NCI-H1417 (cell line): ENCODE measurements at regions not wholly inside any gene's neighbourhood (a gene's known extent, or its start where the extent isn't known, plus 50 kb on each side); places are given as distances from the start of the nearest gene placed in this dataset.

Experiments used
- DNase-seq, 3 experiments: peaks; one replicate each; lab custom pipeline; 2025; lab: John Stamatoyannopoulos, UW

DNA sequence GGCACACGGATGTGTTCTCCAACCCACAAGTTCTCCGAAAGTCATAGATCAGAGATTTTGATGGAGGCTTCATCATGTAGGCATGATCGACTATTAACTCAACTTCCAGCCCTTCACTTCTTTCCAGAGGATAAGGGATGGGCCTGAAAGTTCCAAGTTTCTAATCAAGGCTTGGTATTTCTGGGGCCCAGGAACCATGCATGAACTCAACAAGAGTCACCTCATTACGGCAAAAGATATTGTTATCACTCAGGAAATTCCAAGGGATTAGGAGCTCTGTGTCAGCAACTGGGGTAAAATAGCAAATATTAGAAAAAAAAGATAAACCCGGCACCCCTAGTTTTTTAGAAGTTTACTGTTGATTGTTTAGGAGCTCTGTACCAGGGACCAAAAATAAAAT is 240.1 kb upstream of the PPP1R2C start:
- DNase-seq: no peak

DNA sequence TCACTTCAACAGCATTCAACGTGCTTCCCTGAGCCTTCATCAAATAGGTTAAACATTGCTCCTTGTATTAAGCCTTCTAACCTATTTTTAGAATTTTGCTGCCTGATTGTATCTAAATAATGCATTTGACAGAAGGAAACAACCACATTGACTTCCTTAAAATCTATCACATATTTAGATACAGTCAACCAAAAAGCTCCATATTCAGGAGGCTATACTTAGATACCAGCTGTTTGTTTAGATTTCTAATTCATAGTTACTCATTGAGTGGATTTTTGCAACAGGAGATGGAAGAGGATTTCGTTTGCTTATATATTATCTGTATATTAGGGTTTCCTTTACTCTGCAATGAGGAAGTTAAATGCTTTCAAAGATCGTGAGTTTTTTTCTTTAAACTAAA is 241.1 kb upstream of the PPP1R2C start:
- DNase-seq: no peak

DNA sequence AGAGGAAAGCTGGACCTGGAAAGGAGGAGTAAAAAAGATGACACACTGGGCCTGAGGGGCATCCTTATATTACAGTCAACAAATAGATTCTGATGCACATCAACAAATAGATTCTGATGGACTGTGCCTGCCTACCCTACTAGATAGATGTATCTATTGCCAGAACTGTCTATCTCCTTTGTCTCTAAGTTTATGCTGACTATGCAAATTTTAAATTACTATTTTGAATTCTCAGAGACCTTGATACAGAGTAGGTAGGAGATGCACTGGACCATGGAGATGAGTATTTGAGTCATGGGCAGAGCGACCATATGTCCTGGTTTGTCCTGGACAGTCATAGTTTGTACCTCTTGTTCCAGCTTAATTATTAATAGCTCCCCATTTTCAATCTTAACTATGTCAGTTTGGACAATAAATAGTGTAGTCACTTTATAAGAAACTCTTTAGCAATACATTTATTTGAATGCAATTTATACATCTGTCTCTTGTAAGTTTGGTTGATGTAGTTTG is 247.9 kb upstream of the PPP1R2C start:
- DNase-seq: no peak

- no peak for DNase-seq
Observed at GRCh38 chrX:43064096-43064495, 286.1 kb upstream of the PPP1R2C start.

GRCh38 chrX:43065978-43066377 is 288.0 kb upstream of the PPP1R2C start:
- no peak for DNase-seq

- no peak for DNase-seq
Observed at GRCh38 chrX:43068639-43069038, 290.7 kb upstream of the PPP1R2C start.

- peak in 1 of 3 experiments; percentile 25 for DNase-seq
Observed at GRCh38 chrX:43083016-43083415, 305.1 kb upstream of the PPP1R2C start.

GRCh38 chrX:43087830-43088229 is 309.9 kb upstream of the PPP1R2C start:
- DNase-seq: no peak

GRCh38 chrX:43096830-43097229 is 318.9 kb upstream of the PPP1R2C start:
- no peak for DNase-seq

DNA sequence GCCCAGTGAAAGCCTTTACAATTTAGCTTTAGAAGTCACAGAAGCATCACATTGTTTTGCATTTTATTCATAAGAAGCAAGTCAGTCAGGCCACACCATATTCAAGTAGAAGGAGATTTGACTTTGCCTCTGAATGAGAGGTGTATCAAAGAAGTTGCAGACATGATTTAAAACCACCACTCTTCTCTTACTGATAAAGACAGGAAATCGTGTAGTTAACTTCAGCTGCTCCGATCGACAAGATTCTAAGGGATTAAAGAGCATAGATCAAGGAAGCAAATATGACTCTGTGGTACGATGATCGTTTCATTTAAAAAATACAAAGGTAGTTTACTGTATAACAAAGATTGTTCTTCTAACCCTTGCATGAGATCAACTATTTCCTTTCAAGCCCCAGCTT is 328.0 kb upstream of the PPP1R2C start:
- no peak for DNase-seq

- no peak for DNase-seq
Observed at GRCh38 chrX:43108828-43109227, 330.9 kb upstream of the PPP1R2C start.

DNA sequence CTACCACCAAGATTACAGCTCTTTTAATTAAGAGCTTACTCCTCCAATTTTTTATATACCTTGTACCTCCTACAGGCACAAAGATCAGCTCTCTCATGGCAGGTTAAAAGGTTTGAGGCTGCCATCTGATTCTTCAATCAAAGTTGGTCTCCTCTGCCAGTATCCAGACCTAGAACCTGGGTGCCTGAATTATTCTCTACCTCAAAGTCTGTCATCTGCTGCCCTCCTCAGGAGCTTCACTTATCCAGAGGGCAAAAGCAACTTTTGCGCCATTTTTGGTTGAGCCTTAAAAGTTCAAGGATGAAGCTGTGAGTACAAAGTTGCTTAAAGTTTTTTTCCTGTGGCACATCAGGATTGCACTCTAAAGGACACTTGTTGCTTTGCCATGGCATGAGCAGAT is 343.7 kb upstream of the PPP1R2C start:
- DNase-seq: no peak

GRCh38 chrX:43139645-43140044 is 361.7 kb upstream of the PPP1R2C start:
- no peak for DNase-seq

DNA sequence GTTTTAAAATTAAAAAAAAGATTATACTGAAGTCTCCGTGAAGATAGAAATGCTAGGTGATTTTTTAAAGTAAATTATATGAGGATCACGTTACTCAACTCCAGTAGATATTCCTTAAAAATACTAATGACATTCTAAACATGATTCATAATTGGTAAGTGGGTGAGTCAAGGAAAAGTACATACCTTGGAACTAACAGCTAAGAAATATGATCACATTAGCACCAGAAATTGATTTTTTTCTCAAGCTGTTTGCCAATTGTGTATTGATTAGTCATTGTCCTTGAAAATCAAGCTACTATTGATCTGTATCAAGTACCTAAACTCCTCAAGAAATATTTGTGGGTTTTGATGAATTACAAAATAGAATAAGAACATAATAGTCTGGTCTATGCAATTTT is 362.6 kb upstream of the PPP1R2C start:
- DNase-seq: no peak

- peak in 1 of 3 experiments; percentile 18 for DNase-seq
Observed at GRCh38 chrX:43141885-43142284, 363.9 kb upstream of the PPP1R2C start.

DNA sequence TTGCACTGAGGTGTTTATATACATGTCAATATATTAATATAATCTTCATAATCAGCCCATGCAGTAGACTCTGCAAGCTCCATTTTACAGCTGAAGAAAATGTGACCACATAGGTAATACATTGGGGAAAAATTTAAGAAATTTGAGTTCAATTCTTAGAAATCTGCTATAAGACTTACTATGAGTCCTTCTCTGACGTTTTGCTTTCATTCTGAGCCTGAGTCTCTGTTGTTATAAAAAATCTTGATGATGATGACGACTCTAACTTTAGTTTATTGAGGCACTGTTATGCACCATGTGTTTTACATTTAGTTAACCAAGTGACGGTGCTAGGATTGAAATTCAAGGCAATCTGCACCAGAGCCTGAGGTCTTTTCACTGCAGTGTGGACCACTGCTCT is 370.3 kb upstream of the PPP1R2C start:
- DNase-seq: no peak

- no peak for DNase-seq
Observed at GRCh38 chrX:43165343-43165920, 387.5 kb upstream of the PPP1R2C start.

DNA sequence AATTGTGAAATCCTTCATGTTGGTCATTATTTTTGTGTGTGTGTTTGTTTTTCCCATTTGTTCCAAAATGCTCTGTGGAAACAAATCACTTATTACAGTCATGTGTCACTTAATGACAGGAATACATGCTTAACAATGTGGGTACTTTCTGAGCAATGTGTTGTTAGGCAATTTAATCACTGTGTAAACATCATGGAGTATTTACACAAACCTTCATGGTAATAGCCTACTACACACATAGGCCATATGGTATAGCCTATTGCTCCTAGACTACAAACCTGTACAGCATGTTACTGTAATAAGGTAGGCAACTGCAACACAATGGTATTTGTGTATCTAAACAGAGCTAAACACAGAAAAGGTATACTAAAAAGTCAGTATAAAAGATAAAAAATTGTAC is 388.9 kb upstream of the PPP1R2C start:
- DNase-seq: peak in 2 of 3 experiments; percentile 9 to 76

- no peak for DNase-seq
Observed at GRCh38 chrX:43175434-43175833, 397.5 kb upstream of the PPP1R2C start.

- DNase-seq: peak in 1 of 3 experiments; percentile 24
Observed at GRCh38 chrX:43176686-43177085, 398.7 kb upstream of the PPP1R2C start.

- DNase-seq: no peak
Observed at GRCh38 chrX:43188296-43188695, 410.3 kb upstream of the PPP1R2C start.

DNA sequence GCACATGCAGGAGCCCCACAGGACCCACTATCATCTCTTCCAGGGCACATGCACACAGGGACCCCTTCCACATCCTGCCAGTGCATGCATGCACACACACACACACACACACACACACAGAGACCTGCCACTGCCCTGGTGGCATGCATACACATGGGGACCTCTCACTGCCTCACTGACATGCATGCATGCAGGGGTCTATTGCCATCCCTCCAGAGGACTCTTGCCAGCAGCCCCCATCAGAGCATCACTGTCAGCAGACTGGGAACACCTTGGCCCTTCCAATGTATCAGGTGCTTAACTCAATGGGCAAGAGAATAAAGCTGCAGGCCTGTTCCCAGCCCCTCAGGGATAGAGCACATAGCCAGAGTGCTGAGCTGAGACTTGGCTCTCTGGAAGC is 433.6 kb upstream of the PPP1R2C start:
- no peak for DNase-seq

DNA sequence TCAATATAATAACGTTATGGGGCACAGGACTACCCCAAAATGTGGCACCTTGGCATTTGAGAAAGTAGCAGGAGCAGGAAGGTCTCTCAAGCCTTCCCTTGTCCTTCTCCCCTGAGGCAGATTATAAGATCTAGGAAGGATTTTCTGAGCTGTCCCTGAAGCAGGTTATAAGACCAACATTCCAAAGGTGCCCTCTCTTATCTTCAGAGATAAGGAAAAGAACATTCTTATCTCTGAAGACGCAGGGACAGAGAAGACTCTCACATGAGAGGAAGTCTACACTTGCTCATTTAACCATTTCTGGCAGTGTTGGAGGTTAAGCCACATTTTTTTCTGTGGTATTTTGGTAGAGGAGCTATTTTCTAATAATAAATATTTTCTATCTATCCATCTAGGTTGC is 437.9 kb upstream of the MAOA start:
- DNase-seq: no peak

DNA sequence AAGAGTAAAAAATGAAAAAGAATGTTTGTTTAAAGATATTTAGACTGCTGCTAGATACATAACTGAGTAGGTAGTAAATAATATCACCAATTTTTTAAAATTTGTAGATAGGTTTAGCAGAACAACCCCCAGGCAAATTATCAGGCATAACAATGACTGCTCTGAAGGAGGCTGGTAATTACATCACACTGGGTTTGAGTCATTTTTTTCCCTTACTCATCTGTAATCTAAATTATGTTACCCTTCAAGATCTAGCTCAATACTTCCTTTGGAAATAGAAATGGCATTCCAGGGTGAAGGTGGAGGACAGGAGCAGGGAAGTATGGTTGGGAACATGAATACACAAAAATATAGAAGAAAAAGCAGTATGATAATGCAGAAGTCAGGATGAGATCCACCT is 431.6 kb upstream of the MAOA start:
- DNase-seq: no peak
